GM21515 (cell line): ENCODE measurements at regions not wholly inside any gene's neighbourhood (a gene's known extent, or its start where the extent isn't known, plus 50 kb on each side); places are given as distances from the start of the nearest gene placed in this dataset.

Experiments used
- ATAC-seq: cut with Tn5 transposase; IDR thresholded peaks from one replicate; pipeline ENCODE4 v1.9.1; 2021; ENCODE audit not compliant: unreplicated experiment

GRCh38 chr11:112354364-112354763, 93.7 kb upstream of the PLET1 start:
- no peak for ATAC-seq

DNA sequence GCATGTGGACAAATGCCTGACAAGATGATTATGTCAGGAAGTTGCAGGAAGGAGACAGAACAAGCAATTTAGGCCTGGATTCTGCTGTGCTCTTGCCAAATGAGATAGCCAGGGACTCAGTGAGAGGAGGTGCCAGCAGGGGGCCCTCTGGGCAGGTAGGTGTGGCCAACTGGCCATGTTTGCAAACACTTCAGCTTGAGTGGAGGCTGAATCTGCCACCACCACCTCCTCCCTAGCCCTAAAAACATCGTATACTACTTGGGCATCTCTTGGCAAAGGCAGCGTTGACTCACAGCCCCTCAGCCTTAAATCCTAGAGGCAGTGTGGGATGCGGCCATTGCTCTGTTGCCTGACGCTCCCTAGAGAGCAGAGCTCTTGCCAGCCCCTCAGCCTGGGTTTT, 95.1 kb upstream of the PLET1 start:
- no peak for ATAC-seq

DNA sequence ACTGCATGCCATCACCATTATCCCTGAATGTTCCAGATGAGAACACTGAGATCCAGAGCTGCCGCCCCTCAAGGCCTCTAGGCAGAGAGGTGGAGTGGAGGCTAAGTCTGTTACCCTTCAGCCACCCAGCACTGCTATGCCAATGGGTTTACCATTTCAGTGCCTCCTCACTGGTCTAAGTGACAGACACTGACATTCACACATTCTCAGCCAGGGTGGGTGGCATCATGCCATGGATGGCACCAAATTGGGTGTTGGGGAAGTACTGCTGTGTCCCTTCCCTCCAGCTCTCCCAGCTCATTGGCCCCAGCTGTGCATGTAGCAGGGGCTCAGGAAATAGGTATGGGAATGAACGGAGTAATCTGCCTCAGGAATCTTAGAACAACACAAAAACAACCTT, 96.8 kb upstream of the PLET1 start:
- ATAC-seq: no peak

- ATAC-seq: no peak
Measured at GRCh38 chr11:112361396-112361795, 100.7 kb upstream of the PLET1 start.

GRCh38 chr11:112363527-112363926, 102.9 kb upstream of the PLET1 start:
- ATAC-seq: no peak

GRCh38 chr11:112364962-112365481, 104.4 kb upstream of the PLET1 start:
- no peak for ATAC-seq

- ATAC-seq: no peak
Measured at GRCh38 chr11:112366012-112366411, 105.4 kb upstream of the PLET1 start.

DNA sequence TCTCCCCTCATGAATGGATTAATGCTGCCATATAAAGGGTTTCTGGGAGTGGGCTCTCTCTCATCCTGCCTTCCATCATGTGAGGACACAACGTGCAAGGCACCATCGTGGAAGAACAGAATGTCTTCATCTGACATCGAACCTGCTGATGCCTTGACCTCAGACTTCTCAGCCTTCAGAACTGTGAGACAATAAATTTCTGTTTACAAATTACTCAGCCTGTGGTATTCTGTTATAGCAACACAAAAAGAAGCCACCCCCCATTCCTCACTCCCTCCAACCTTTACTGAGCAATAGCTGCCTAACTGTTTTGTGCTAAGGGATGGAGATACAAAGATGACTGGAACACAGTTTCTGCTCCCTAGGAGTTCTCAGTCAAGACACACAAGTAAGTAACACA, 106.1 kb upstream of the PLET1 start:
- ATAC-seq: no peak

DNA sequence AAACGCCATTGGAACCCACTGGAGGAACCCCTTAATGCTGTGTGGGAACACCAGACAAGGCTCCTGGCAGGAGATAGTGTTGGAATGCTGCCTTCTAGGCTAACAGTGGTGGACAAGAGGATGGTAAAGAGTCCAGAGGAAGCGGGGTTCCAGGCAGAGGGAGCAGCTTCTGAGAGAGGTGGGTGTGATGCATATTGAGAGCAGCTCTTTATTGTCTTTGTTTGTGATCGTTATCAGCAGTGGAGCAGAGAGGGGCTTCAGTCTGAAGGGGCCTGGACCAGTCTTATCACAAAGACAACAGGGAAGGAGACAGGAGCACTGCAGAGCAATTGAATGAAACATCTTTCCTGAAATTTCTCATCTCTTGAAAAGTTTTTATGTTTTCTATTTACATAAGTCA, 106.8 kb upstream of the PLET1 start:
- ATAC-seq: no peak

GRCh38 chr11:112367895-112368294, 107.2 kb upstream of the PLET1 start:
- no peak for ATAC-seq

DNA sequence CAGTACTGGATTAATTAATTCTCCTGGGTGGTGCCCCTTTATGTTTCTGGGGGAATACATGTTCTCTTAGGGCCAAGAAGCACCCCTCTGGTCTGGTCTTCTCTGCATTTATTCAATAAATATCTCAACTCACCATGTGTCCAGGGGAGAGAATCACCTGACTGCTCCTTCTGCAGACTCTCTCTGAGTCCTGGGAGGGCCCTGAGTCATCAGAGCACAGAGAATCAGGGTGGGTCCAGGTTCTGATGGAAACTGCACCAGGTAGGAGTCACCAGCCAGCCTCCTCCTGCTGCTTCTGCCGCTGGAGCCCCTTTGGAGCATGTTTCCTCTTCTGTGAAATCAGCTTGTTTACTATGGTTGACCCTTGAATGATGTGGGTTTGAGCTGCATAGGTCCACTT, 107.7 kb upstream of the PLET1 start:
- ATAC-seq: no peak

DNA sequence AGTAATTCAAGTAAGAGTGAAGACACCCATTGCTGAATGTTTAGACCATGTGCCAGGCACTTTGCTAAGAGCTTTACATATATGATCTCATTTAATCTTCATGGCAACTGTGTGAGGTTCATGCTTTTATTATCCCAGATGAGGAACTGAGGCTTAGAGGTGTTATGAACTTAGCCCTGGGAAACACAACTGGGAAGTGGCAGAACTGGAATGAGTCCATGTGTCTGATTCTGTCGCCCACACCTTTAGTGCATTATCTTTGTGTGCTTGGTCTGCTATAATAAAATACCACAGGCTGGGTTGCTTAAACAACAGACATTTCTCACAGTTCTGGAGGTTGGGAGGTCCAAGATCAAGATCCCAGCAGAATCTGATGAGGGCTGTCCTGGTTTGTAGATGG, 108.7 kb upstream of the PLET1 start:
- ATAC-seq: no peak

DNA sequence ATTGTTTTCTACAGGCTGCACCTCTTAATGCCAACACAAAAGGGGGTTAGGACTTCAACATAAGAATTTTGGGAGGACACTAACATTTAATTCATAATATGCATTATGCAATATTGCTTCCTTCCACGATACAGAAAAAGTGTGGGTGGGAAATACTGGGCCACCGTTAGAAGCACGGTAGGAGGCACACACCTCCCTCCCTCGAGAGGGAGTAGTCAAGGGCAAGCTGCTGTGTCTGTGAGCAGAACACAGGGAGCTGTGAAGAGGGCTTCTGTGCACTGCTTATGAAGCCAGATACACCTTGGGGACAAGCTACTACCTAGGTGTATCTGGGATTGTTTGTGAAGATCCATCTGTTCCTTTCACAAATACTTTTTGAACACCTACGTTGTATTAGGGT, 109.3 kb upstream of the PLET1 start:
- no peak for ATAC-seq

GRCh38 chr11:112374486-112375140, 114.0 kb upstream of the PLET1 start:
- no peak for ATAC-seq

- no peak for ATAC-seq
Measured at GRCh38 chr11:112377946-112378345, 117.3 kb upstream of the PLET1 start.

DNA sequence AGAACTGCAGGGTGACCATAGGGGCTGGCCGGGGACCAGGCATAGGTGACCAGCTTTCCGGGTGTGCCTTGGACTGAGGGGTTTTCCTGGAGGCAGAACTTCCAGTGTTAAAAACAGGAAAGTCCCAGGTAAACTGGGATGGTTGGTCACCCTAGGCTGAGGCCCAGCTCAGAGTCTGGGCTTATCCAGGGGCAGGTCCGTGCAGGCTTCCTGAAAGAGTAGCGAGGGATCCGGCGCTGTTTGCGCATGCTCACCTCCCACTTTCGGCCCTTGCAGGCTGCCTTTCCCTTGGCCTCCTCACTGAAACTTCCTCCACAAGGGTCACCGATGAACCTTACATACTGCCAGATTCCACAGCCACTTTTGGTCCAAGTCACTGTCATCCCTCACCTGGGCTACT, 119.8 kb upstream of the PLET1 start:
- no peak for ATAC-seq

DNA sequence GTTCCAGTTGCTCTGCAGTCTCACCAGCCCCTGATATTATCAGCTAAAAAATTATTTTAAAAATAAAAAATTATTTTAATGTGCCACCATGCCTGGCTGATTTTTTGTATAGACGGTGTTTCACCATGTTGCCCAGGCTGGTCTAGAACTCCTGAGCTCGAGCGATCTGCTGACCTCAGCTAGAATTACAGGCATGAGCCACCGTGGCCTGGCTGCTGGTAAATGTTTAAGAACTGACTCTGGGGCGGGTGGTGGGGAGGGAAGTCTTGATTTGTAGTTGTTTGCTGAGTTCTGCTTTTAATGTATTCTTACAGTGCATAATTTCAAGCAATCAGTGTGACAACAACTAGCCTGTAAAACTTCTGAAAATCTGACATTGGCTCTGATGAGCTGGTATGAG, 120.9 kb upstream of the PLET1 start:
- ATAC-seq: no peak

- no peak for ATAC-seq
Measured at GRCh38 chr11:112382561-112382960, 121.9 kb upstream of the PLET1 start.

DNA sequence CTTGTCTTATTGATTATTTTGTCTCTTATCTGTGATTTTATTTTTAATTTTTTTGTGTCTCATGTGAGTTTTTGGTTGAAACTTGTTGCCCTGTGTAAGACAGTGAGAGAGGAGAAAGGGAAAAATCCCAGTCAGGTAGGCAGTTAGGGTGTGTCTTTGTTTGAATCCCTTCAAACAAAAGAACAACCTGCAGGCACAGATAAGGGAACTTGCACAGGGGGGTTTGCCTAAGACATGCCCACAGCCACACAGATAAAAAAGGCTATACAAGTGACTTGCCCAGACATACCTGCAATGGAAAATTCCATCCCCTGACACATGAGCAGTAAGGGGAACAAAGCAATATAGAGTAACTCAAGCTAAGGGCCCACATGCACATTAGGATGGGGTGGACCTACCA, 127.8 kb upstream of the PLET1 start:
- no peak for ATAC-seq

DNA sequence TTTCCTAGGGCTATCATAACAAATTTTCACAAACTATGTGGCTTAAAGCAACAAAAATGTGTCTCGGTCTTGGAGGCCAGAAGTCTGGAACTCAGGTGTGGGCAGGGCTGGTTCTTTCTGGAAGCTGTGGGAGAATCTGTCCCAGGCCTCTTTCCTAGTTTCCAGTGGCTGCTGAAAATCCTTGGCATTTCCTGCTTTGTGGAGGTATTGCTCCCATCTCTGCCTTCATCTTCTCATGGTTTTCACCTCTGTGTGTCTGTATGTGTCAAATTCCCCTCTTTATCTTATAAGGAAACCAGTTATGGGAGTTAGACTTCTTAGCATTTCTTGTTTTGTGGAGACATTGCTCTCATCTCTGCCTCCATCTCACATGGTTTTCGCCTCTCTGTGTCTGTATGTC, 130.4 kb upstream of the PLET1 start:
- ATAC-seq: no peak

DNA sequence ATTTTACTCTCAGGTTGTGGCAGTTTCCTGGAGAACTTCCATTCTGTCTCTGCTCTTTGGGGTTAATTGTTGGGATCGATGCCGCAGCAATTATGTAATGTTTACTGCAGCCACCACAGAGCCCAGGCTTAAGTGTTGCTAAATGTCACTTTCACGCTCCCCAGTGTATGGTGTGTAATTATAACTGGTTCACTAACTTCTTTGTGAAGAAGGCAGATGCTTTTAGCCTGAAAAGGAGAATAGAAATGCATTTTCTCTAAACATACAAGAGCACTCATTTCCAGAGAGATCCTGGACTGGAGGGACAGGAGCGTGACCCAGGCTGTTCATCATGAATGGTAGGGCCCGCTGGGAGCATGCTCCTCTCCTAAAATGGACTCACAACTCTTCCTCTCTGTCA, 132.2 kb upstream of the PLET1 start:
- no peak for ATAC-seq

DNA sequence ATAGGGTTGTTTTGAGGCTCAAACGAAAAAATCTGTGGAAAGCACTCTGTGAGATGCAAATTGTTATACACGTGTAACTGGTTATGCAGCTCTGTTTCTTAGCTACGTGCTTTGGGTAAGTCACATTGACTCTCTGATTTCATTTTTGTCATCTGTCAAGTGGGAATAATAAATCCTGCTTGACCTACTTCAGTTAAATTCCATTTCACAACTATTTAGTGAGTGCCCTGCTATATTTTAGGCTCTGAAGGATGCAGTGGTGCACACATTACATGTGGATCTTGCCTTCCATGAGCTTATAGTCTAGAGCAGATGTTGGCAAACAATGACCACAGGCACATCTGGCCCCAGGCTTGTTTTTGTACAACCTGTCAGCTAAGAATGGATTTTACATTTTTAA, 133.6 kb upstream of the PLET1 start:
- ATAC-seq: no peak

- ATAC-seq: no peak
Measured at GRCh38 chr11:112396076-112396475, 135.4 kb upstream of the PLET1 start.
